Stimulated activated CD4-positive, alpha-beta T cell treated with anti-CD3 and anti-CD28 coated beads, TNF-alpha, amount 100 ng/mL, for 1 hour (primary cell): ENCODE measurements at regions not wholly inside any gene's neighbourhood (a gene's known extent, or its start where the extent isn't known, plus 50 kb on each side); places are given as distances from the start of the nearest gene placed in this dataset.
"Not testable (repeated sequence)": the region's sequence is repeated elsewhere in the genome, so short reads cannot be mapped to it uniquely, and the experiment has no call there.

Experiments used
- DNase-seq, 3 donors: peaks; one replicate each; pipeline ENCODE4 v3.0.0-alpha.2; 2020; ENCODE audit warnings: low read depth in 3 of 3, low spot score in 1 of 3

DNA sequence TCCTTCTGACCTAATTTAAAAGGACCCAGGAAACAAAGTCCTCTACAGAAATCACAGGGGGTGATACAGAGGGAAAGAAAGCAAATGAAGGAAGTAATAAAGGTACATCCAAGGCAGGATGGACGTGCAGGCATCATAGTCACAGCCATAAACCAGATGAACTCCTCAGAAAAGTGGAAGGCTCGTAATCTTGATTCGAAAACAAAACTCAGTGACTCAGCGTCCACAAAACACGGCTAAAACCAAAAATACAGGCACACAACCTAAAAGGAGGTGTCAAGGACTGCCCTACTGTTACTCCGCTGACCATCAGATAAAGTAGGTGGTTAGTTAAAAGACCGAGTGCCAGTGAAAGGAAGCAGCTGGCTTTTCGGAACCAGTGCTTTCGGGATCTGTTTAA, 81.5 kb downstream of the TRIM69 start:
- DNase-seq, result not testable (repeated sequence)

DNA sequence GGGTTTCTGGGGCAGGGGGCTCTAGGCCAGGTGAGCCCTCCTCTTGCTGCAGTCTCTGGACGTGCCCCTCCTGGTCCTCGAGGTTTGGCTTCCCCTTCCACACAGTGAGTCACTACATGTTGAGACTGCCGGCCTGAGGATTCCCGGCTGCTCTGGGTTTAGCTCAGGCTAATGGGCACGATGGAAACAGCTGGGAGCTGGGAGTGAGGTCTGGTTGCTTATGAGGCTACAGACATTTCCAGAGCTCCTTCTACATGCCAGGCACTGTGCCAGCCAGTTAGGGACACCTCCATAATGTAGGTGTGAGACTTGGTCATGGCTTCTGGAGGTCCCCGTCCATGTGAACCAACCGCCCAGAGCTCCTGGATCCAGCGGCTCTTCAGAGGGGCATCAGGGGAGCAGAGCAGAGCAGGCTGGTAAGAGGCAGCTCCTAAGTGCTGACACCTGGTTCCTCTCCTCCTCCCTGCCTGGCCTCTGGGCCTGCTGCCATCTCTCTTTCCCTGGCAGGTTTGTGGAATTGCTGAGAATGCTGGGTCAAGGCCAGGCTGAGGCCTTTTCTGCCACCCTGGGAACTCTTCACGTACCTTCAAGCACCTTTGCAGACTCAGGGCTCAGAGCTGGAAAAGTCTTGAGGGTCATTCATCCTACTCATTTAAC, 83.1 kb downstream of the TRIM69 start:
- DNase-seq, result not testable (repeated sequence)

DNA sequence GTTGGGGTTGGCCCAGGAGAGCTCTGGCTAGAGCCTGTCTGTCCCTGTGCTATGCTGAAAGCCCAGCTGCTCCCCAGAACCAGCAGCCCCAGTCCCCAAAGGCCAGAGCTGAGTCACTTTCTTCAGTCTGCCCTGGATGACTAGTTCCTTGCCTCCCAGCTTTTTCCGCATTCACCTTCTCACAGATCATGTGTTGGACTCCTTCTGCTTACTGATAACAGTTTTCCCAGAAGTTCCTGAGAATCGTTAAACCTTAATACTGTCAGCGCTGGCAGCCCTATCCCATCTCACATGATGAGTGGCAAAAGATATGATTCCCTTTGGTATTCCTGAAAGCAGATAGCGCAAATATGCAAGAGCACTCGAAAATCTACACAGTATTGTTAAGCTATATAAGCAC, 84.2 kb downstream of the TRIM69 start:
- DNase-seq, result not testable (repeated sequence)

DNA sequence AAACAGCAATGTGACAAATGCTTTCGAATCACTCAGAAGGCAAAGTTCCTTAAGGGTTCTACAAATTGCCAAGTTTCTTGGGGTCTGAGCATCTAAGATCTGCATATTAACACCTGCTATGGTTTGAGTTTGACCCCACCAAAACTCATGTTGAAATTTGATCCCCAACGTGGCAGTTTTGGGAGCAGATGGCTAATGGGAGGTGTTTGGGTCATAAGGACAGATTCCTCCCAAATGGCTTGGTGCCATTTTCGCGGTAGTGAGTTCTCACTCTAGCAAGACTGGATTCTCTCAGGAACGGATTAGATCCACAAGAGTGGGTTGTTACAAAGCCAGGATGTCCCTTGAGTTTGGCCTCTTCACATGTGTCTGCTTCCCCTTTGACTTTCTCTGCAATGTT, 84.6 kb downstream of the TRIM69 start:
- DNase-seq, result not testable (repeated sequence)

DNA sequence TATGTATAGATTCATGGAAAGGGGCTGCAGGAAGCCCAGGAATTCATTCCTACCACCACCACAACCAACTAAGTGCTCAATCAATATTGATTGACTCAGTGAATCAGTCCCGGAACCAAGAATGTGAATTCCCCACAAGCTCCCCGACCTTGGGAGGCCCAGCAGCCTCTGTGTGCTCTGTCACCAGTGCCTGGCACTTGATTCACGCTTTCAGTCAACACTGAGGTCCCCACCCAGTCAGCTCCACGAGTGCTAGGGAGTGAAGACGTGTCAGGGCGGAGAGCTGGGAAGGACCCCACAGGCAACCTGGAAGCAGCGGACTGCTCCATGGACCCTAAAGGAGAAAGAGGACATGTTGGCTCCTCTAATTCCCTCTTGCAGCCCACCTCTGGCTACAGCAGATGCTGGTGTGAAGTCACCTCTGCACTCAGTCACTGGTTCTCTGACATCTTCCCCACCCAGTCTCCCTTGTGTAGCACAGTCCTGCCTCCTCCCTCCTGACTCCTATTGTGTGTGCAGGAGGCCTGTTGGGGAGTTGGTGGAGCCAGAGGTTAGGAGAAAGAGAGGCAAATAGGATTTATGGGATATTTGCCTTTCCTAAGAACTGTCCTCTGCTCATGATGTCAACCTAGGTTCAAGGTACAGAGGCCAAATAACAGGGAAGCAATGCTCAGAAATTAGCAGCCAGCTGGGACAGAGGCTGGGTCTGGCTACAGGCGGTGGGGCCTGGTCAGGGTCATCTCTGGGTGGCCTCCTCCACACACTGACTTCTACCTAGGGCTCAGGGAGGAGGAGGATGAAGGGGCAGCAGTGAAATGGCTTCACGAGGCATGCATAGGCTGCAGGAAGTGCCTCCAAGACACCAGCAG, 88.2 kb downstream of the TRIM69 start:
- DNase-seq, result not testable (repeated sequence)

DNA sequence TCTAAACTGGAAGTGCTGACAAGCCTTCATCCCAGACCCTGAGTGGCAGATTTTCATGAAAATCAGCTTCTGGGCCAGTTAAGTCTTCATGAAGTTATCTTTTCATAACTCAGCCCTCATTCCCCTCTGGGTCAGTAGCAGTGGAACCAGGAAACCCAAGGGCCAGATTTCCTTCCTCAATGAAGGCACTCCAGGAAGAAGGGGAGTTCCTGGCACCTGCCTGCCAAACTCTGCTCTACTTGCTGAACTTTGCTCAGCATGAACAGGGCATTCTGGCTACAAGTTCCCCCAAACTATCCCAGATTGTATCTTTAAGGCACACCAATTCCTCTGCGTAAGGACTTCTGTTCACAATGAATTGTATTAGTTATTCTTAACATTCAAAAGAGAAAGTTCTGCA, 90.3 kb downstream of the TRIM69 start:
- not testable (repeated sequence) for DNase-seq

DNA sequence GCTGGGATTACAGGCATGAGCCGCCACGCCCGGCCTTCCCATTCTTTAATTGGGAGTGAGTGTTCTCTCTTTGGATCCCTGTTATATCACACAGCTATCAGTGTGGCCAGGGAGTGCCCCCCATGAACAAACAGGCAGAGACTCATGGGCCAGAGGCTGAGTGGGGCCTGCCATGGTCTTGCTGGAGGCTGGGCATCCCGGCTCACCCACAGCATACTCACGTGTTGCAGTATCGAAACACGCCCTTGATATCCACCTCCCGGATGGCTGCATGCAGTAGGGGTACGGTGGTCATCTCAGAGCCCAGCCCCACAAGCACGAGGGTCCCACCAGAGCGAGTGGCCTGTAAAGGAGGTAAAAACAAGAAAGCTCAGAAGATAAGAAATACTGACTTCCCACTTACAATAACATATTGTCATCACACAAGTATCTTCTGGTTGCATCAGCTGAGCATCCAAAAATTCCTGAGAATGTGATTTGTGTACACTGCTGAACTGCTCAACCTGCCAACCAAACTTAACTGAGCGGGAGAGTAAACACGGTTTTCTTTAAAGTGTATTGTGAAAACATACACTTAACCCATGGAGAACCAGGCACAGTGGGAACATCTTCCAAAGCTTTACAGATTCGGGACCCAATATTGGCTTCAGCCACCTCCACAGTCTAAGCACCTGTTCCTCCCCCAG, 92.0 kb downstream of the TRIM69 start:
- not testable (repeated sequence) for DNase-seq

DNA sequence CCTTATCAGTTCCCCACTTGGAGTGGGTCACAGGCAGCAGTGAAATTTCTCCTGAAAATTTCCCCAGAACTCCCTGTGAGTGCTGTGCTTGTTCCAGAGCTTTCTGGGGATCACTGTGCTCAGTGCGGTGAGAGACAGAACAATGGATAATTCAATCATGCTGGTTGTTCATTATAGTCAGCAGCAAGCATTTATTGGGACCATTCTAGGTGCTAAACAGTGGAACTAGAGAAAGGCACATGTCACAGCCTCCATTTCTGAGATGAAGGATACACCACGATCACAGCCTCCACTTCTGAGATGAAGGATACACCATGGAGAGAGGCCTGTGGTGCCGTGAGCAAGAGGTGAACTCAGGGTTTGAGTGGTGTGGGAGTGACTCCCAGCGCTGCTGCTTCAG, 92.8 kb downstream of the TRIM69 start:
- DNase-seq, result not testable (repeated sequence)

DNA sequence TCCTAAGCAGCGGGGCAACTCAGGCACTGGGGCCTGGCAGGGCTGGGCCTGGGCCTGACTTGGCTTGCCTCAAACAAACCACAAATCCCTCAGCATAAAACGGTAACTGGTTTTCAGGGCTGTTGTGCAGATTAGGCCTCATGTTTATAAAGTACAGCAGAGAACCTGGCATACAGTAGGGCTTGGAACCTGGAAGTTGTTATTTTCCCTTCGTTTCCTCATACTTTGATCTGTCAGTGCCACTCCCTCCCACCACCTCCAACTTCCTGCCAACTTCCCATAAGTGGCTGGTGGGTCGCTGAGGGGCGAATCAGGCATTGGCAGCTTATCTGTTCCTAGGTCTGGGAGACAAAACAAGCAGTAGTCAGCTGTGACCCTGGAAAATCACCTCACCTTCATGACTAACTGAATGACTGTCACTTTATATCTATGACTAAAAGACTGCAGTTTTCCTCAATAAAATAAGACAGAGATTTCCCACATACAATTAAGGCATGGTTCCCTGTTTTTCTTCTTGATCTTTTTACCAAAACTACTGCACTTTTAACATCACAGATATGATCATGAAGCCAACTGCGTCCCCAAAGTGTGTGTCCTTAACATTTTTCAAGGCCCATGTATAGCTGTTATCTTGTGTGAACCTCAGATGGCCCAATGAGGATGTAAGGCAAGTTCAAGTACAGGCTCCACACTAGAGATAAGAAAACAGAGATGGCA, 94.5 kb downstream of the TRIM69 start:
- DNase-seq, result not testable (repeated sequence)

DNA sequence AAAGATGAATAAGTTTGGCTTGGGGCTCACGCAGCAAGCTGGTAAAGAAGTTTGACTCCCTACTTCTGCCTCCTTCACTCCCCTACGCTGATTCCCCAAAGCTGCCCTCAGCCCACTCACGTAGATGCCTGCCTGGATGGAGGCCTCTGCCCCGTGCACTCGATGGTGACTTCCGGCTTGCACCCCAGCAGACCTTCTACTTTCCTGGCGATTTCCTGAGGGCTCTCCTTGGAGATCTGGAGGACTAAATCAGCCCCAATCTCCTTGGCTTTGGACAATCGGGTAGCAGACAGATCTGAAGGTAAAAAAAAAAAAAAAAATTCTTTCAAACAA, 95.0 kb downstream of the TRIM69 start:
- DNase-seq, result not testable (repeated sequence)

DNA sequence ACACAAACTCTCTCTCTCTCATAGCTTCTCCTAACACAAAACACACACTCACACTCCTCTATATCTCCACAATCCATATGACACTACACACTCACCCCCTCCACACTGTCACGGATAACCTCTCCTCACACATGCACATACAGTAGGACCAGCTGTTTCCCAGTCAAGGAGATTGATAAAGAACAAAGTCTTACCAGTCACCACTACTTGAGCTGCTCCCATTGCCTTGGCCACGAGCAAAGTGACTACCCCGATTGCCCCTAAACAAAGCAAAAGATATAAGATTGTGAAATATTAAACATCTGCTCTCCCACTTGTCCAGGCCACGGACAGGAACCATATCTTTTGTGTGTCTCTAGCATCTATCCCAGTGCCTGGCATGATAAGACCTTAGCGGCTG, 95.8 kb downstream of the TRIM69 start:
- DNase-seq, result not testable (repeated sequence)

DNA sequence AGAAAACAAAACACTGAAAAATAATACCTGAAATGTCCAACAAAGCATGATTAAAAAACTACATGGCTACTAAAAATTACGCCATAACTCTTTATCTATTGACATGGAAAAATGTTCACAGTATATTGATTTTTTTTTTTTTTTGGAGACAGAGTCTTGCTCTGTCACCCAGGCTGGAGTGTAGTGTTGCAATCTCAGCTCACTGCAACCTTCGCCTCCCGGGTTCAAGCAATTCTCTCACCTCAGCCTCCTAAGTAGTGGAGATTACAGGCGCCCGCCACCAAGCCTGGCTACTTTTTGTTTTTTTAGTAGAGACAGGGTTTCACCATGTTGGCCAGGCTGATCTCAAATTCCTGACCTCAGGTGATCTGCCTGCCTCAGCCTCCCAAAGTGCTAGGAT, 96.8 kb downstream of the TRIM69 start:
- not testable (repeated sequence) for DNase-seq

DNA sequence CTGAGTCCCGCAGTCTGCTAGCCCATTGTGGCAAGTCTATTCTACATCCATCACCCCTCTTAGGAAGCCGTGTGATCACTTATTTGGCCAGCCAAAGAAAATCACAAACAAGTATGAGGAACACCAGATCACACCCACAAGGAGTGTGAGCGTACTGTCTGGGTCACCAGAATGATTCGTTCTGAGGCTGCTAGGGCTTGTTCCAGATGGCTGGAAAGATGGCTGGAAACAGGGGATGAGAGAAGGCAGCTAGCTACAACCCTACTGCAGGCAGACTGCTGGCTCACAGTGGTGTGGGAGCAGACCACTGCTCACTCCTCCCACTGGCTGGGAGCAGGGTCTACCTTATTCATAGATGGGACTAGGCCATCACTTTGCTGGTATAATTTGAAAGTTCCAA, 97.4 kb downstream of the TRIM69 start:
- not testable (repeated sequence) for DNase-seq

DNA sequence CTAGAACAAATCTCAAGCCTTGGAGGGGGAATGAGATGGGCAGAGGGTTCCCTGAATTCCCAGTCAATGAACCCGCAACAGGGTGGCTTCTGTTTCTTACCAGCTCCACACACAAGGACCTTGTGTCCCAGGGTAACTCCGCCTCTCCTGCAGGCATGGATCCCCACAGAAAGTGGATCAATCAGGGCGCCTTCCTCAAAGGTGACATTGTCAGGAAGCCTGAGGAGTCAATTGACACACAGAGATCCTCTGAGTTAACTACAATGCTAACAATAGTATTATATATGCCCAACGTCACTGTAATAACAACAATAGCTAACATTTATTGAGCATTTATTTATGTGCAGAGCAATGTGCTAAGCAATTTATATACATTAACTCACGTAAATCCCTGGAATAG, 98.8 kb downstream of the TRIM69 start:
- not testable (repeated sequence) for DNase-seq

DNA sequence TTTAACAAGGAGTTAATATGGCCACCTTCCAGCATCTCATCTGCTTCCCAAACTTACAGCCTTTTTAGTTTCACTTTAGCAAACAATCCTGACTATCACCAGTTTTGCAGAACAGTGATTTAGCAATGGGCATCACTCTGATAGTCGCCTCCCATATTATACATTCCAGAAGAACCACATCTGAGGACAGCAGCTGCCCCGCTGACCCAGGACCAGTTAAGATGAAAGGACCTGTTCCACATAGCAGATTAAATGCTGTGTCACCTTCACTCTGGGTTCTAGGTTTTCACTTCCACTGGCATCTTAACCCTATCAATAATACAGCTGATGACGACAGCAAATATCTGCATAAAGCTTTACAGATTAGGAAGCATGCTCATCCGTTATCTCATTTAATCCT, 99.8 kb downstream of the TRIM69 start:
- DNase-seq, result no peak

DNA sequence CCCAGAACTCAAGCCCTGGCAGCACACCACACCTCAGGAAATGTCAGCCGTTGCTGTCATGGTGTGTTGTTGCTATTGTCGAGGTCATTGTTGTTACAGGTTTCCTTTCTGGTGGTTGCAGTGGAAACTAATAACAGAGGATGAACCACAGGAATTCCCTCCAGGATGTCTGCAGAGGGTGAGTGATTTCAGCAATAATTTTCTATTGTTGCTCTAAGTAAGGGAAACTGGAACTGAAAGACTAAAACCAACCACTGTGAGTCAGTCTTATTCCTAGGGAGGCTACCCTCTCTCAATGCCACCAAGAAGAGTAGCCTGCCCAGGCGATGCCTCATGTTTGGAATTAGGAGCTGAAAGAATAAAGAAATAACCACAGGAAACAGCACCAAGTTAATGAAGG, 102.6 kb downstream of the TRIM69 start:
- not testable (repeated sequence) for DNase-seq

DNA sequence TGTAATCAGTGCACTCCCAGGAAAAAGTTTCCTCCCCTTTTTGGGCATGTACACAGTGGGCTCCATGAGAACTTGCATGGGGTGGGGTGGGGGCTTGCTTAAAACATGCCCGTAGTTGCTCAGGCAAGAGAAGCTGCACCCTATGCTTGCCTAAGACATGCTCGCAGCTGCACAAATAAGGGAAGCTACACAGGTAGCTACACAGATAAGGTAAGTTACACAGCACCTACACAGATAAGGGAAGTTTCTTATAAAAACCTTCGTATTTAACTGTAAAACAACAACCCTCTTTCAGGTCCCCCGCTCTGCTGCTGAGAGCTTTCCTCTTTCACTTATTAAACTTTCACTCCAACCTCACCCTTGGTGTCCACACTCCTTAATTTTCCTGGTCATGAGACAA, 105.4 kb downstream of the TRIM69 start:
- DNase-seq, result not testable (repeated sequence)

DNA sequence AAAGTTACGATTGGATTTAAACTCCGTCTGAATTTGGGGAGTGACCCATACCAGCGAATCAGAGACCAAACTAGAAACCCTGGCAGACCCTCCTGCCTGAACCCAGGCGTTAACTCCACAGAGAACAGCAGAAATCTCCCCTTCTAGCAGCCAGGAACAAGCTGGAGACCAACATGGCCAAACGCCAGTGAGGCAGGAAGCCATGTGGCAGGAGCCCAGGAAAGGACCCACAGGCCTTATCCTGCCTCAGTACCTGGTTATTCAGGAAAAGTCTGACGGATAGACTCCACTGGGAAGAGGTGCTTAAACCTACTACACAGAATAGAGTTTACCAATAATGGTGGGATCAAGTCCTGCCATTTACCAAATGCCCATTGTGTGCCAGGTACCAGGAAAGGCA, 106.6 kb downstream of the TRIM69 start:
- not testable (repeated sequence) for DNase-seq

DNA sequence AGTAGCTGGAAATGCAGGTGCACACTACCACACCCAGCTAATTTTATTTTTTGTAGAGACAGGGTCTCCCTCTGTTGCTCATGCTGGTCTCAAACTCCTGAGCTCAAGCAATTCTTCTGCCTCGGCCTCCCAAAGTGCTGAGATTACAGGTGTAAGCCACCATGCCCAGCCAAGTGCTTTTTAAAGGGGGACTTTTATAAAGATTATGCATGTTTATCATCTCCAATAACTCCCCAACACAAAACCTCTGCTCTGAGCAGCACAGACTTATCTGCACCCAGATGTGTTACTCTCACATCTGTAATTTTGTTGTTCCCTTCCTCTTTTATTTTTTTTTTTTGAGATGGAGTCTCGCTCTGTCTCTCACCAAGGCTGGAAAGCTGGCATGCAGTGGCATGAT, 108.6 kb downstream of the TRIM69 start:
- not testable (repeated sequence) for DNase-seq

DNA sequence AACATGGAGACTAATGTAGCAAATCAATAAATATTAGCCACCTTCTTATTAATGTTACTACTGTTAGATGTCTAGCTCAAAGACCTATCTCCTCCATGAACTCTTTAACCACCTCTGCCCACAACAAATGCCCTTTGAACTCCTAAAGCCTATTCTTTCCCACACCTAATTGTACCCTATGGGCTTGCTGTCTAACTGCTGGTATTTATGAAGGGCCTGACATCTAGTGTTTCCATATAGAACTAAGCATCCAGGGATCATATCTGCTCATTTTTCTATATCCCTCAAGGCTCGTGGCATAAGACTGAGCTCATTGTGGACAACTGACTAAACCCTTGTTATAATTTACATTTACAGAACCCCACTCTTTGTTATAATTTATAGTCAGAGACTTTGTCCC, 109.8 kb downstream of the TRIM69 start:
- DNase-seq, result not testable (repeated sequence)

DNA sequence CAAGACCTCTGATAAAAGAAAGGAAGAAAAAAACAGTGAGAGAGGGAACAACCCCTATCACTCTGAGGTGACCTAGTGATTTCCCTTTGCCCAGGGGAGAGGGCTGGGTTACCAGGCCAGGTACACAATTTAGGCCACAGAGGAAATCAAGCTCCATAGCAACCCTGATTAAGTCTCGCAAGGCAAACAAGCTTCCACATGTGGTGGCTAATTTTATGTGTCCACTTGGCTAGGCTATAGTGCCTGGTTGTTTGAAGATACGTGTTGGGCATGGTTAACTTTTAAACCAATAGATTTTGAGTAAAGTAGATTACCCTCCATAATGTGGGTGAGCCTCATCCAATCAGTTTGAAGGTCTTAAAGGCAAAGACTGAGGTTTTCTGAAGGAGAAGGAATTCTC, 108.9 kb upstream of the TERB2 start:
- not testable (repeated sequence) for DNase-seq
